Osteoblast (primary cell): ENCODE measurements at regions not wholly inside any gene's neighbourhood (a gene's known extent, or its start where the extent isn't known, plus 50 kb on each side); places are given as distances from the start of the nearest gene placed in this dataset.
"Not testable (repeated sequence)": the region's sequence is repeated elsewhere in the genome, so short reads cannot be mapped to it uniquely, and the experiment has no call there.

Source experiments
- DNase-seq: peaks from one replicate; pipeline ENCODE4 v3.0.0; 2011; ENCODE audit warnings: low spot score, mixed read lengths; ENCODE audit not compliant: insufficient read length; ENCODE audit errors: missing footprints
- H2AFZ ChIP-seq: 2 replicates; pipeline ENCODE4 v1.6.0; 2011; ENCODE audit warnings: mild to moderate bottlenecking, low read length
- H3K27ac ChIP-seq: 2 replicates; pipeline ENCODE4 v1.5.1; 2011; ENCODE audit warnings: mild to moderate bottlenecking, low read depth, low read length, moderate library complexity
- H3K27me3 ChIP-seq: 2 replicates; pipeline ENCODE4 v1.6.0; 2012; ENCODE audit warnings: mild to moderate bottlenecking, control low read depth, inconsistent platforms, low read length, moderate library complexity; ENCODE audit not compliant: insufficient read depth
- H3K36me3 ChIP-seq: 2 replicates; pipeline ENCODE4 v1.5.1; 2011; ENCODE audit warnings: mild to moderate bottlenecking, low read length, control low read depth, moderate library complexity; ENCODE audit not compliant: insufficient read depth
- H3K4me1 ChIP-seq: 2 replicates; pipeline ENCODE4 v1.5.1; 2011; ENCODE audit warnings: mild to moderate bottlenecking, low read length, control low read depth, moderate library complexity; ENCODE audit not compliant: insufficient read depth
- H3K4me2 ChIP-seq: 2 replicates; pipeline ENCODE4 v1.6.0; 2011; ENCODE audit warnings: mild to moderate bottlenecking, low read length; ENCODE audit not compliant: insufficient read depth
- H3K4me3 ChIP-seq: fragments of 200-600 bp; sonication (generic); 3 replicates; pipeline ENCODE4 v1.5.1; 2012; ENCODE audit warnings: mild to moderate bottlenecking, low read length, inconsistent platforms; ENCODE audit not compliant: insufficient read depth
- H3K79me2 ChIP-seq: 2 replicates; pipeline ENCODE4 v1.6.0; 2012; ENCODE audit warnings: mild to moderate bottlenecking, low read length, control low read depth, inconsistent platforms; ENCODE audit not compliant: insufficient read depth
- H3K9me3 ChIP-seq: 2 replicates; pipeline ENCODE4 v1.5.1; 2011; ENCODE audit warnings: low read depth, low read length, control low read depth
- H4K20me1 ChIP-seq: 2 replicates; pipeline ENCODE4 v1.6.0; 2012; ENCODE audit warnings: mild to moderate bottlenecking, low read length, control low read depth; ENCODE audit not compliant: insufficient read depth
- CTCF ChIP-seq: IDR thresholded peaks from 2 replicates; pipeline ENCODE4 v1.5.1; 2011; ENCODE audit warnings: mild to moderate bottlenecking, low read depth, low read length, moderate library complexity; ENCODE audit errors: extremely low read depth

GRCh38 chr4:155060873-155061272 is 147.6 kb upstream of the NPY2R start:
- no peak overlapping the region for H2AFZ ChIP-seq
- no peaks in the 10 kb centered on the region for H3K9me3 ChIP-seq
- DNase-seq: no peak
- H3K4me3 ChIP-seq: no peak overlapping the region
- no peaks in the 10 kb centered on the region for H3K79me2 ChIP-seq
- no peak overlapping the region for H3K4me2 ChIP-seq
- no peaks in the 10 kb centered on the region for H4K20me1 ChIP-seq
- no peaks in the 10 kb centered on the region for H3K27me3 ChIP-seq
- H3K4me1 ChIP-seq: no peaks in the 10 kb centered on the region
- no peak for TF ChIP-seq CTCF
- no peaks in the 10 kb centered on the region for H3K36me3 ChIP-seq
- no peak overlapping the region for H3K27ac ChIP-seq

DNA sequence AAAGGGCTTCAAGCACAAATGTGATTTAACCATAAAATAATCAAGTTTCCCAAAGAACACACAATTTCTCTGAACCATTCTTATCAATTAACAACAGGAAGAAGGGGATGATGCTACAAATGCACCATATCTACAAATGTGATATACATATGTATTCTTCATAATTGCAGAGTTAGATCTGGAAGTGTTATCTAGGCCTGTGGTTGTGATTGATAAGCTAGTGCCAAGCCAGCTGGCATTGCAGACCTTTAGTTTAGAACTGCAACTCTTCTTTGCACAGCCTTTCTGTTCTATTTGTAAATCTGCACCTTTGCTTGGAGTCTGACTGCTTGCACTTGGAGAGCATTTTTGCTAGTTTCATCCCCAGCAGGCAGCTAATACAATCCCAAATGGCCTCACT is 145.5 kb upstream of the NPY2R start:
- Histone ChIP-seq H3K4me3 (no peak overlapping the region), H3K9me3 (no peaks in the 10 kb centered on the region), H4K20me1 (no peaks in the 10 kb centered on the region), H3K36me3 (no peaks in the 10 kb centered on the region), H3K27ac (no peak overlapping the region), H3K79me2 (no peaks in the 10 kb centered on the region), H3K4me2 (no peak overlapping the region), H3K27me3 (no peaks in the 10 kb centered on the region), H3K4me1 (no peaks in the 10 kb centered on the region), H2AFZ (no peak overlapping the region)
- no peak for DNase-seq
- no peak for TF ChIP-seq CTCF

DNA sequence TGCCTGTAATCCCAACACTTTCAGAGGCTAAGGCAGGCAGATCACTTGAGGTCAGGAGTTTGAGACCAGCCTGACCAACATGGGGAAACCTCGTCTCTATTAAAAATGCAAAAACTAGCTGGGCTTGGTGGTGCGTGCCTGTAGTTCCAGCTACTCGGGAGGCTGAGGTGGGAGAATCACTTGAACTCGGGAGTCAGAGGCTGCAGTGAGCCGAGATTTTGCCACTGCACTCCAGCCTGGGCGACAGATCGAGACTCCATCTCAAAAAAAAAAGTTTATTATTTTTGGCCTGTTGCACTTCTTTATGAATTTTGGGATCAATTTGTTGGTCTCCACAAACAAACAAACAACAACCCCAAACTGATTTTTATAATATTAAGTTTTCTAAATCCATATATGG is 143.5 kb upstream of the NPY2R start:
- H3K27ac ChIP-seq, H3K4me3 ChIP-seq, H3K36me3 ChIP-seq, H3K9me3 ChIP-seq, H3K4me1 ChIP-seq, H3K79me2 ChIP-seq, H2AFZ ChIP-seq, H3K4me2 ChIP-seq, H4K20me1 ChIP-seq, H3K27me3 ChIP-seq, DNase-seq: not testable (repeated sequence)

DNA sequence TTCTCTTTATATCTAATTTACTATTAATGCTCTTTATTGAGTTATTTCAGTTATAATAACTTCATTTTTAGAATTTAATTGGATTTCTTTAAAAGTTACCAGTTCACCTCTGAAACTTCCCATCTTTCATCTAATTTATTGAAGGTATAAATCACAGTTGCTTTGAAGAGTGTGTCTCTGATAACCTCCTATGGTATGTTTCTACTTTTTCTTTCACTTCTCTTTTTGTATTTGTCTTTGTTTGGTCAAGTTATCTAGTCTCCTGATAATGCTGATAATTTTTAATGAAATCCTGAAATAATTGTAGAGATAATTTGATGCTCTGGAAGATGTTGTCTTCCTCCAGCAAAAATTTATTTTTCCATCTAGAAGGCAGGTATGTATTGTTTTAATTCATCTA is 141.6 kb upstream of the NPY2R start:
- no peak overlapping the region for H3K4me3 ChIP-seq
- no peaks in the 10 kb centered on the region for H3K9me3 ChIP-seq
- no peak overlapping the region for H2AFZ ChIP-seq
- no peak overlapping the region for H3K4me2 ChIP-seq
- H3K27me3 ChIP-seq: no peaks in the 10 kb centered on the region
- H3K36me3 ChIP-seq: no peaks in the 10 kb centered on the region
- H3K79me2 ChIP-seq: no peaks in the 10 kb centered on the region
- H3K27ac ChIP-seq: no peak overlapping the region
- no peaks in the 10 kb centered on the region for H3K4me1 ChIP-seq
- no peak for DNase-seq
- no peaks in the 10 kb centered on the region for H4K20me1 ChIP-seq
- no peak for TF ChIP-seq CTCF

GRCh38 chr4:155071962-155072361 is 136.5 kb upstream of the NPY2R start:
- DNase-seq: no peak
- Histone ChIP-seq H3K36me3 (no peaks in the 10 kb centered on the region), H2AFZ (no peak overlapping the region), H3K9me3 (no peaks in the 10 kb centered on the region), H3K4me2 (no peak overlapping the region), H3K27me3 (no peaks in the 10 kb centered on the region), H3K4me3 (no peak overlapping the region), H3K4me1 (no peaks in the 10 kb centered on the region), H3K79me2 (no peaks in the 10 kb centered on the region), H3K27ac (no peak overlapping the region), H4K20me1 (no peaks in the 10 kb centered on the region)
- TF ChIP-seq CTCF: no peak
